HG02571 (cell line): ENCODE measurements at regions not wholly inside any gene's neighbourhood (a gene's known extent, or its start where the extent isn't known, plus 50 kb on each side); places are given as distances from the start of the nearest gene placed in this dataset.

Experiments
- ATAC-seq: cut with Tn5 transposase; IDR thresholded peaks from one replicate; pipeline ENCODE4 v1.9.1; 2021; ENCODE audit warnings: mild to moderate bottlenecking, moderate library complexity; ENCODE audit not compliant: unreplicated experiment

- no peak for ATAC-seq
Measured at GRCh38 chr11:45523760-45524159, 141.7 kb downstream of the CHST1 start.

GRCh38 chr11:45518833-45519535 lies 146.4 kb downstream of the CHST1 start:
- ATAC-seq, result no peak

- ATAC-seq, result no peak
Measured at GRCh38 chr11:45518141-45518832, 147.1 kb downstream of the CHST1 start.

- ATAC-seq, result no peak
Measured at GRCh38 chr11:45517171-45517770, 148.2 kb downstream of the CHST1 start.

GRCh38 chr11:45513821-45514340 lies 151.5 kb downstream of the CHST1 start:
- ATAC-seq, result no peak

GRCh38 chr11:45512471-45513148 lies 152.8 kb downstream of the CHST1 start:
- no peak for ATAC-seq

- ATAC-seq, result no peak
Measured at GRCh38 chr11:45511566-45511965, 153.9 kb downstream of the CHST1 start.

- no peak for ATAC-seq
Measured at GRCh38 chr11:45507916-45508315, 157.5 kb downstream of the CHST1 start.

GRCh38 chr11:45503311-45503710 lies 162.1 kb downstream of the CHST1 start:
- no peak for ATAC-seq

GRCh38 chr11:45502226-45502545 lies 163.2 kb downstream of the CHST1 start:
- no peak for ATAC-seq

- no peak for ATAC-seq
Measured at GRCh38 chr11:45501392-45502225, 163.8 kb downstream of the CHST1 start.

- no peak for ATAC-seq
Measured at GRCh38 chr11:45500451-45500850, 165.0 kb downstream of the CHST1 start.

- ATAC-seq, result no peak
Measured at GRCh38 chr11:45494738-45495137, 170.7 kb downstream of the CHST1 start.

- no peak for ATAC-seq
Measured at GRCh38 chr11:45489281-45489905, 176.0 kb downstream of the CHST1 start.

- no peak for ATAC-seq
Measured at GRCh38 chr11:45486461-45486860, 179.0 kb downstream of the CHST1 start.

- ATAC-seq, result no peak
Measured at GRCh38 chr11:45485070-45485707, 180.2 kb downstream of the CHST1 start.

GRCh38 chr11:45484326-45484883 lies 181.0 kb downstream of the CHST1 start:
- no peak for ATAC-seq

GRCh38 chr11:45483416-45483815 lies 182.0 kb downstream of the CHST1 start:
- ATAC-seq, result no peak

- ATAC-seq, result no peak
Measured at GRCh38 chr11:45482331-45482730, 183.1 kb downstream of the CHST1 start.
